C4-2B (cell line): ENCODE measurements at regions not wholly inside any gene's neighbourhood (a gene's known extent, or its start where the extent isn't known, plus 50 kb on each side); places are given as distances from the start of the nearest gene placed in this dataset.

Experiments used
- H3K27ac ChIP-seq: fragments of 450-650 bp; 2 replicates; pipeline ENCODE4 v1.5.1; 2017
- ZFX ChIP-seq: fragments of 450-650 bp; IDR thresholded peaks from 2 replicates; pipeline ENCODE4 v1.6.1; 2017
- TF ChIP-seq, protein P1 (sequence below): fragments of 450-650 bp; conservative IDR thresholded peaks from 2 replicates; pipeline ENCODE4 v1.5.1; 2017; ENCODE audit warnings: mild to moderate bottlenecking

DNA sequence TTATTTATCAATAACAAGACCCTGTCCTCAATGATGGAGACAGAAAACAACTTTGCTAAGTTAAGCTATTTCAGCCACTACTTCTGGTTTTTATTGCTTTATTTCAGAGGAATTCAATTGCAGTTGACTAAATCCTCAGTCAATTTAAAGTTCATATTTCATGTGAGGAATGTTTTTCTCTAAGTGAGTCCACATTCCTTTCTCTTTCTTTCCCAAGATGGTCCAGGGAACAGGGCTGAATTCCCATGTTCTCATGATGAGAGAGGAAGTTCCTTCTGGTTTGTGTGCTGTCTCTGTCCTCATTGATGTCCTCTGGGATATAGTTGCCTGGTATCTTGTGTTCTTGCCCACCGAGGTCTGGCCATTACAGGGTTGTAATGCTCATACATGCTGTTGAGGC is 117.2 kb downstream of the SLIT2 start:
- no peak overlapping the region for H3K27ac ChIP-seq
- no peak for TF ChIP-seq ZFX
- TF ChIP-seq, protein P1, sequence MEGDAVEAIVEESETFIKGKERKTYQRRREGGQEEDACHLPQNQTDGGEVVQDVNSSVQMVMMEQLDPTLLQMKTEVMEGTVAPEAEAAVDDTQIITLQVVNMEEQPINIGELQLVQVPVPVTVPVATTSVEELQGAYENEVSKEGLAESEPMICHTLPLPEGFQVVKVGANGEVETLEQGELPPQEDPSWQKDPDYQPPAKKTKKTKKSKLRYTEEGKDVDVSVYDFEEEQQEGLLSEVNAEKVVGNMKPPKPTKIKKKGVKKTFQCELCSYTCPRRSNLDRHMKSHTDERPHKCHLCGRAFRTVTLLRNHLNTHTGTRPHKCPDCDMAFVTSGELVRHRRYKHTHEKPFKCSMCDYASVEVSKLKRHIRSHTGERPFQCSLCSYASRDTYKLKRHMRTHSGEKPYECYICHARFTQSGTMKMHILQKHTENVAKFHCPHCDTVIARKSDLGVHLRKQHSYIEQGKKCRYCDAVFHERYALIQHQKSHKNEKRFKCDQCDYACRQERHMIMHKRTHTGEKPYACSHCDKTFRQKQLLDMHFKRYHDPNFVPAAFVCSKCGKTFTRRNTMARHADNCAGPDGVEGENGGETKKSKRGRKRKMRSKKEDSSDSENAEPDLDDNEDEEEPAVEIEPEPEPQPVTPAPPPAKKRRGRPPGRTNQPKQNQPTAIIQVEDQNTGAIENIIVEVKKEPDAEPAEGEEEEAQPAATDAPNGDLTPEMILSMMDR, result no peak

DNA sequence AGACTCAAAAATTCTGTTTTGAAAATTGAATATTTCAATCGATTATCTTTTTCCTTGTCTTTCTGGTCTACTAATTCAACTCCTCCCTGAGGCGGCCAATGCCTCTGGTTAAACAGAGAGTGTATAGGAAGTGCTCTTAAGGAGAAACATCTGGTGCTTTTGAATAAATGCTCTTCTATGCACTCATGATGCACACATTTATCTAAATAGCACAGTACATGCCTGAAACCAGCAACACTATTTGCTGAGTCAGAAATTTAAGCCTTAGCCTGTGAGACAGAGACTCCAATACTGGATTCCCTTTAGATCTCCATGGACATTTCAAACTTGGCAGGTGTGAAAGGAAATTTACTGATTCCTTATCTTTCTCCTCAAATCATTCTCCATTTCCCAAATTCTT is 118.6 kb downstream of the SLIT2 start:
- TF ChIP-seq, protein P1, result no peak
- no peak for TF ChIP-seq ZFX
- no peak overlapping the region for H3K27ac ChIP-seq

DNA sequence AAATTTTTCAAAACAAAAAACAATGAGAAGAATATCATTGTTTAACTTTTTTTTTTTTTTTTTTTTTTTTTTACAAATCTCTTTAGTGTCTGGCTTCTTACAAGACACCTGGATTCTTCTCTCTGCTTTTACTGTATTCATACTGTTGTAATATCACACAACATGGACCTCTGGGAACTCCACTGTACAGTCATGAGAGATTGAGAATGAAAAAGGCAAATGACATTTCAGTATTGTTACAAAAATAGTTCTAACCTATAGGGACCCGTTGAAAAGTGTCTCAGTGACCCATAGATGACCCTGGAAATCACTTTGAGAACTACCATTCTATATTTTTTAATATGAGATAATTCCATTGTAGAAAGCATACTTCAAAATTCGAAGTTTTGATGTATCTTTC is 124.4 kb downstream of the SLIT2 start:
- TF ChIP-seq, protein P1, result no peak
- TF ChIP-seq ZFX, result no peak
- no peak overlapping the region for H3K27ac ChIP-seq

DNA sequence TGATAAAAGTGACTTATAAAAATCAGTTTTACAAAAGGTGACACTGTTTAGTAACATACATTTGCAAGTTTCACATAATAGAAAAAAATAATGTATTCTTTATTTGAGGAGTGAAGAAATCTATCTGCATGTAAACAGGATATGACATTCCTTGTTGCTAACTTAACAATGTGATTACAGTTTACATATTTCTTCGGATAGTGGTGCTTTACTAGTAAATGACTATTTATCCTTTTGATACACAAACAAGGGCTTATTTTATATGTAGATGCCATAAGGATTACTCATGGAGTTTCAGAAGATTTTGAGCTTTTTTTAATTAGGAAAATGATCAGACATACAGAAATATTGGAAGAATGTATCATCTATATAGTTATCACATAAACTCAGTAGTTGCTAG is 126.5 kb downstream of the SLIT2 start:
- no peak overlapping the region for H3K27ac ChIP-seq
- TF ChIP-seq, protein P1, result no peak
- no peak for TF ChIP-seq ZFX

GRCh38 chr4:20381005-20381404 is 129.3 kb downstream of the SLIT2 start:
- no peak overlapping the region for H3K27ac ChIP-seq
- TF ChIP-seq ZFX, result no peak
- TF ChIP-seq, protein P1, result no peak

GRCh38 chr4:20383283-20383682 is 131.6 kb downstream of the SLIT2 start:
- TF ChIP-seq, protein P1, result no peak
- TF ChIP-seq ZFX, result no peak
- no peak overlapping the region for H3K27ac ChIP-seq

GRCh38 chr4:20383969-20384368 is 132.3 kb downstream of the SLIT2 start:
- no peak overlapping the region for H3K27ac ChIP-seq
- TF ChIP-seq ZFX, result no peak
- TF ChIP-seq, protein P1, result no peak
